Peyer's patch (tissue), 4 donors: ENCODE measurements at regions not wholly inside any gene's neighbourhood (a gene's known extent, or its start where the extent isn't known, plus 50 kb on each side); places are given as distances from the start of the nearest gene placed in this dataset.

ENCODE experiments used
- CTCF ChIP-seq, 6 experiments: fragments of 450-650 bp in 4 of 6; fragments of 200-600 bp in 2 of 6; sonication (generic) in 1 of 6; IDR thresholded peaks; one replicate each; pipeline ENCODE4 v1.5.1; 2017 to 2019; ENCODE audit warnings: antibody characterized with exemption in 6 of 6, mild to moderate bottlenecking in 3 of 6, moderate library complexity in 1 of 6
- POLR2A ChIP-seq, 2 donors: fragments of 450-650 bp; IDR thresholded peaks; one replicate each; pipeline ENCODE4 v1.5.1; 2017; ENCODE audit warnings: antibody characterized with exemption in 2 of 2, mild to moderate bottlenecking in 2 of 2, moderate library complexity in 2 of 2

- TF ChIP-seq CTCF (IDR thresholded peaks at IDR 0.05), result no peak
- no peak for TF ChIP-seq POLR2A (IDR thresholded peaks at IDR 0.05)
These were observed 1443.1 kb downstream of the PCDH9 start for GRCh38 chr13:65787082-65787481.
